ENCODE measurements at regions not wholly inside any gene's neighbourhood (a gene's known extent, or its start where the extent isn't known, plus 50 kb on each side); places are given as distances from the start of the nearest gene placed in this dataset.

DNA sequence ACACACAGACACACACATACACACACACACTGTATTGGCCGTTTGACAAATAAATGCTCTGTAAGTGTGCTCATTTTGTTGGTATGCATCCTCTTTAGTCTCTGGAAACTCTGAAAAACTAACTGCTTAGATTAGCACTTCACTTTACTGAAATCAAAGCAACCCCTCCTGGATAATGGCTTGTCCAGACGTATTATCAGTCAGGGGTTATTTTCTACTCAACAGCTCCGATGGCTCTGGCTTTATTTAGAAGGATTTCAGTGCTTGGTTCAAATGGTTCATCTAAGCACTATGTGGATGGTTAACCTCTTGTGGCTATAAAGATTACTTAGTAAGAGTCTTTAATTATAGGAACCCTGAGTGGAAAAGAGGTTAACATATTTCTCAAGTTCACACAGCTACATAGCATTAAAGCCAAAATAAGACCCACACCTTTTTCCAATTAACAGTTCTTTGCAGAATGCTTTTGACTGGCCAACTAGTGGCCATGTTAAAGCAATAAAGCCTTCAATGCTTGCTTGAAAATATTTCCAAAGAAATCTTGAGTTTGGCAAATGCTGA is 516.1 kb upstream of the NAALADL2 start:
- H3K9me3 ChIP-seq (ENCODE audit: control insufficient read depth, low read depth, low read length) = no peaks in the 10 kb centered on the region
- H4K20me1 ChIP-seq (ENCODE audit: control insufficient read depth, extremely low read depth, insufficient read depth, low read length) = no peaks in the 10 kb centered on the region
- H3K79me2 ChIP-seq (ENCODE audit: control insufficient read depth, insufficient read depth, low read length) = no peaks in the 10 kb centered on the region
- no peaks in the 10 kb centered on the region for H3K36me3 ChIP-seq (ENCODE audit: control insufficient read depth in 2 of 2, extremely low read depth in 1 of 2, insufficient read depth in 2 of 2, low read length in 2 of 2)
- H3K4me1 ChIP-seq (ENCODE audit: control insufficient read depth, extremely low read depth, insufficient read depth, low read length) = no peaks in the 10 kb centered on the region
- H3K9me1 ChIP-seq (ENCODE audit: control insufficient read depth, extremely low read depth, insufficient read depth, low read length) = no peaks in the 10 kb centered on the region
- no peak for TF ChIP-seq EZH2 (IDR thresholded peaks at IDR 0.05; ENCODE audit: low read length)
- TF ChIP-seq, protein P1, sequence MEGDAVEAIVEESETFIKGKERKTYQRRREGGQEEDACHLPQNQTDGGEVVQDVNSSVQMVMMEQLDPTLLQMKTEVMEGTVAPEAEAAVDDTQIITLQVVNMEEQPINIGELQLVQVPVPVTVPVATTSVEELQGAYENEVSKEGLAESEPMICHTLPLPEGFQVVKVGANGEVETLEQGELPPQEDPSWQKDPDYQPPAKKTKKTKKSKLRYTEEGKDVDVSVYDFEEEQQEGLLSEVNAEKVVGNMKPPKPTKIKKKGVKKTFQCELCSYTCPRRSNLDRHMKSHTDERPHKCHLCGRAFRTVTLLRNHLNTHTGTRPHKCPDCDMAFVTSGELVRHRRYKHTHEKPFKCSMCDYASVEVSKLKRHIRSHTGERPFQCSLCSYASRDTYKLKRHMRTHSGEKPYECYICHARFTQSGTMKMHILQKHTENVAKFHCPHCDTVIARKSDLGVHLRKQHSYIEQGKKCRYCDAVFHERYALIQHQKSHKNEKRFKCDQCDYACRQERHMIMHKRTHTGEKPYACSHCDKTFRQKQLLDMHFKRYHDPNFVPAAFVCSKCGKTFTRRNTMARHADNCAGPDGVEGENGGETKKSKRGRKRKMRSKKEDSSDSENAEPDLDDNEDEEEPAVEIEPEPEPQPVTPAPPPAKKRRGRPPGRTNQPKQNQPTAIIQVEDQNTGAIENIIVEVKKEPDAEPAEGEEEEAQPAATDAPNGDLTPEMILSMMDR (optimal IDR thresholded peaks at IDR 0.05 in 1 of 3, IDR thresholded peaks at IDR 0.05 in 1 of 3, conservative IDR thresholded peaks at IDR 0.05 in 1 of 3; ENCODE audit: extremely low read depth in 1 of 3, insufficient read depth in 2 of 3, low read length in 3 of 3) = no peak
- H3K27me3 ChIP-seq (ENCODE audit: control insufficient read depth, extremely low read depth, insufficient read depth, low read length) = no peaks in the 10 kb centered on the region
- no peak for DNase-seq (ENCODE audit: low read depth, low spot score)
- no peak for FAIRE-seq
- no peak overlapping the region for H2AFZ ChIP-seq (ENCODE audit: control insufficient read depth, low read length)
- dilution Hi-C loops (cut with MboI; ENCODE audit: extremely low pct_ligation_motif_present, low sequenced_read_pairs) = no loop called here
- H3K27ac ChIP-seq (ENCODE audit: control insufficient read depth, insufficient read depth, low read length) = no peak overlapping the region
- no peak overlapping the region for H3K9ac ChIP-seq (ENCODE audit: control insufficient read depth, extremely low read depth, insufficient read depth, low read length)
- no peak overlapping the region for H3K4me2 ChIP-seq (ENCODE audit: control insufficient read depth, extremely low read depth, insufficient read depth, low read depth, low read length)
- no peak overlapping the region for H3K4me3 ChIP-seq (ENCODE audit: control insufficient read depth in 2 of 3, extremely low read depth in 1 of 3, insufficient read depth in 2 of 3, low read depth in 1 of 3, low read length in 3 of 3)

DNA sequence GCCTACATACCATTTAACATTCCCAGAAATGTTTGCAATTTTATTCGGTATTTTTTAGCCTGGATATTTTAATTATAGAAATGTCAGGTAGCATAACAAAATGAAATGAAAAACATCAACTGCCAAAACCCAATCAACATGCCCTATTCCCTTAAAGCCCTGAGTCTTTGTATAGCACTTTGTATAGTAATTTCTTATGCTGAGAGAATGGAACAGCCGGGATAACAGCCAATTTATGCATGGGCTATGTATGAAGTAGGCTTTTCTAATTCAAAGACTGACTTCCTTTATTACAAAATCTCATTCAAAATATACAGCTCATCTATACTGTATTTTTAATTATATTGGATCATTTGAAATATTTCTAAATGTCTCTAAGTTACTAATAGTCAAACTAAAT is 513.0 kb upstream of the NAALADL2 start:
- H3K27me3 ChIP-seq (ENCODE audit: control insufficient read depth, extremely low read depth, insufficient read depth, low read length) = no peaks in the 10 kb centered on the region
- no peak overlapping the region for H3K4me3 ChIP-seq (ENCODE audit: control insufficient read depth in 2 of 3, extremely low read depth in 1 of 3, insufficient read depth in 2 of 3, low read depth in 1 of 3, low read length in 3 of 3)
- no peaks in the 10 kb centered on the region for H3K9me3 ChIP-seq (ENCODE audit: control insufficient read depth, low read depth, low read length)
- H3K79me2 ChIP-seq (ENCODE audit: control insufficient read depth, insufficient read depth, low read length) = no peaks in the 10 kb centered on the region
- no peak overlapping the region for H3K27ac ChIP-seq (ENCODE audit: control insufficient read depth, insufficient read depth, low read length)
- H2AFZ ChIP-seq (ENCODE audit: control insufficient read depth, low read length) = no peak overlapping the region
- H3K9ac ChIP-seq (ENCODE audit: control insufficient read depth, extremely low read depth, insufficient read depth, low read length) = no peak overlapping the region
- DNase-seq (ENCODE audit: low read depth, low spot score) = no peak
- H3K4me2 ChIP-seq (ENCODE audit: control insufficient read depth, extremely low read depth, insufficient read depth, low read depth, low read length) = no peak overlapping the region
- dilution Hi-C loops (cut with MboI; ENCODE audit: extremely low pct_ligation_motif_present, low sequenced_read_pairs) = no loop called here
- FAIRE-seq = no peak
- no peaks in the 10 kb centered on the region for H3K36me3 ChIP-seq (ENCODE audit: control insufficient read depth in 2 of 2, extremely low read depth in 1 of 2, insufficient read depth in 2 of 2, low read length in 2 of 2)
- no peaks in the 10 kb centered on the region for H4K20me1 ChIP-seq (ENCODE audit: control insufficient read depth, extremely low read depth, insufficient read depth, low read length)
- H3K4me1 ChIP-seq (ENCODE audit: control insufficient read depth, extremely low read depth, insufficient read depth, low read length) = no peaks in the 10 kb centered on the region
- H3K9me1 ChIP-seq (ENCODE audit: control insufficient read depth, extremely low read depth, insufficient read depth, low read length) = no peaks in the 10 kb centered on the region
- no peak for TF ChIP-seq EZH2 (IDR thresholded peaks at IDR 0.05; ENCODE audit: low read length)
- TF ChIP-seq, protein P1 (optimal IDR thresholded peaks at IDR 0.05 in 1 of 3, IDR thresholded peaks at IDR 0.05 in 1 of 3, conservative IDR thresholded peaks at IDR 0.05 in 1 of 3; ENCODE audit: extremely low read depth in 1 of 3, insufficient read depth in 2 of 3, low read length in 3 of 3) = no peak

Measured in keratinocyte (primary cell).